HUES64 (cell line): ENCODE measurements at regions not wholly inside any gene's neighbourhood (a gene's known extent, or its start where the extent isn't known, plus 50 kb on each side); places are given as distances from the start of the nearest gene placed in this dataset.

Source experiments
- H3K27ac ChIP-seq: 2 replicates; pipeline ENCODE4 v1.7.0; 2013; ENCODE audit warnings: low read depth, low read length, inconsistent platforms
- H3K27me3 ChIP-seq: 2 replicates; pipeline ENCODE4 v1.6.1; 2013; ENCODE audit warnings: mild to moderate bottlenecking, low read length; ENCODE audit not compliant: insufficient read depth
- H3K36me3 ChIP-seq: 2 replicates; pipeline ENCODE4 v1.6.1; 2013; ENCODE audit warnings: mild to moderate bottlenecking, low read length; ENCODE audit not compliant: insufficient read depth
- H3K4me1 ChIP-seq: 2 replicates; pipeline ENCODE4 v1.6.1; 2013; ENCODE audit warnings: mild to moderate bottlenecking, low read length, moderate library complexity; ENCODE audit not compliant: insufficient read depth
- H3K4me3 ChIP-seq: 2 replicates; pipeline ENCODE4 v1.5.1; 2013; ENCODE audit warnings: mild to moderate bottlenecking, low read length, moderate library complexity
- H3K9ac ChIP-seq: 2 replicates; pipeline ENCODE4 v1.6.1; 2013; ENCODE audit warnings: mild to moderate bottlenecking, low read depth, low read length
- H3K9me3 ChIP-seq: 2 replicates; pipeline ENCODE4 v1.6.1; 2013; ENCODE audit warnings: low read depth, low read length; ENCODE audit not compliant: insufficient read depth
- WGBS: fragments of 150-250, 120-280 bp; methylation state at CpG from one replicate; pipeline ENCODE4 v1.1.7; 2013; ENCODE audit warnings: missing lambda C conversion rate; 5-methylcytosine and 5-hydroxymethylcytosine counted together

DNA sequence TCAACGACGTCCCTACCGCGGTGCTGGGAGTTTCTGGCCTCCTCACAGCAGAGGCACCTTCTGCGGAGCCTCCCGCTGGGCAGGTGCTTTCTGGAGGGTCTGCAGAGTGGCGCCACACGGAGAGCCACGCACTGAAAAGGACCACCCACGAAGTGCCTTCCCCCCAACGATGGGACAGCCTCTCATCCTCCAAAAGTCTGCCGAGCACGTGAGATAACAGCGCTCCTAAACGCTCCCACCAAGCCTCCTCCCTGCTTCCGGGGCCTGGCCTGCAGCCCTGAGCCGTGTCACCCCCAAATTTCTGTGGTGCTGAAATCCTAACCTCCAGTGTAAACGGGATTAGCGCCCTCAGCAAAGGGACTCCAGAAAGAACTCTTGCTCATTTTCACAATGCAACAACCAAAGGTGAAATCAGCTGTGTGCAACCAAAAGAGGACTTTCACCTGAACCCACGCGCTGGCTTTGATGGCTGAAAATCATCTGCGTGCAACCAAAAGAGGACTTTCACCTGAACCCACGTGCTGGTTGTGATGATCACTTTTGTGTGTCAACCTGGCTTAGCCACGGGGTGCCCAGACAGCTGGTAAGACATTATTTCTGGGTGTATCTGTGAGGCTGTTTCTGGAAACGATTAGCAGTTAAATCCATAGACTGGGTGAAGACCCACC, 924.6 kb downstream of the BRD1 start:
- 87% methylated on average over 23 of the region's 25 CpGs for WGBS
- Histone ChIP-seq H3K9me3 (no peaks in the 10 kb centered on the region), H3K4me1 (no peaks in the 10 kb centered on the region), H3K36me3 (no peaks in the 10 kb centered on the region), H3K4me3 (no peak overlapping the region), H3K27ac (no peak overlapping the region), H3K9ac (no peak overlapping the region), H3K27me3 (no peaks in the 10 kb centered on the region)

DNA sequence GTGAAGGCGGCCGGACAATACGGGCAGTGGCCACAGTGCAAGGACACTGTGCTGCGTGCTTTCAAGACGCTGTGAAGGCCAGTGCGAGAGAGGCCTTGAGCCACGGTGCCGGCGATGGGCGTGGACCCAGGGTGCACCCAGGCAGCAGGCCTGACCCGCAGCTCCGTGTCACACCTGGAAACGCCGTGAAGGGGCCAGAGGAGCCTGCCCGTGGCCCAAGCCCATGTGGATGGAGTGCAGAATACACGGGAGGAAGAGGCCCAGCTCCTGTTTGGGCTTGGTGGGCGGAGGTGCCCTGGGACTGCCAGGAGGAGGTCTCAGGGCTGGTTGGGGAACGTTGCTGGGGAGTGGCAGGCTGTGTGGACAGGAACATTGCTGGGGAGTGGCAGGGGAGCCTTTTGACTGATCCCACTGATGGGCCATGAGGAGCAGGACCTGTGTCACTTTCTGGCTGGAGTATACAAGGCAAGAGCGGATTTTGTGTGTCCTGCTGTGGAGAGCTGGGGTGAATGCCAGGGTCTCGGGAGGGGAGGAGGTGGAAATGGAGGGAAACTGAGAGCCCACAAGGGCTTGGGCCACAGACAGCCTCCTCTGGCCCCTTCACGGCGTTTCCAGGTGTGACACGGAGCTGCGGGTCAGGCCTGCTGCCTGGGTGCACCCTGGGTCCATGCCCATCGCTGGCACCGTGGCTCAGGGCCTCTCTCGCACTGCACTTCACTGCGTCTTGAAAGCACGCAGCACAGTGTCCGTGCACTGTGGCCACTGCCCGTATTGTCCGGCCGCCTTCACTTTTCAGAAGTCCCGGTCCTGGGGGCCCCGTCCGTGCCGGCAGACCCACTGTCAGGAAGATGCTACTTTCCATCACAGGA, 925.4 kb downstream of the BRD1 start:
- whole genome bisulfite sequencing: 95% methylated on average over 33 of the region's 37 CpGs
- no peaks in the 10 kb centered on the region for H3K27me3 ChIP-seq
- H3K9me3 ChIP-seq: no peaks in the 10 kb centered on the region

DNA sequence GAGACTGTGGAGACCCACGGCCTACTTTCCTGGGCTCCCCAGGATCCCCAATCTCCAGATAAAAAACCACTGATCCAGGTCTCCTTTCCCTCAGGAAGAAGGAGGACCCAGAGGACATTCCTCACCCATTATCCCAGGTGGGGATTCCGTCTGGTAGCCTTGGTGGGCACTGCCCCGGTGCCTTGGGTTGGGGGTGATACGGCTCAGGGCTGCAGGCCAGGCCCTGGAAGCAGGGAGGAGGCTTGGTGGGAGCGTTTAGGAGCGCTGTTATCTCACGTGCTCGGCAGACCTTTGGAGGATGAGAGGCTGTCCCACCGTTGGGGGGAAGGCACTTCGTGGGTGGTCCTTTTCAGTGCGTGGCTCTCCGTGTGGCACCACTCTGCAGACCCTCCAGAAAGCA, 926.3 kb downstream of the BRD1 start:
- no peaks in the 10 kb centered on the region for H3K9me3 ChIP-seq
- no peak overlapping the region for H3K27ac ChIP-seq
- H3K27me3 ChIP-seq: no peaks in the 10 kb centered on the region
- WGBS: 84% methylated on average over 7 of the region's 12 CpGs
- H3K36me3 ChIP-seq: no peaks in the 10 kb centered on the region
- no peaks in the 10 kb centered on the region for H3K4me1 ChIP-seq
- H3K4me3 ChIP-seq: no peak overlapping the region
- H3K9ac ChIP-seq: no peak overlapping the region

More for the DNA sequence above, 925.4 kb downstream of the BRD1 start:
- Histone ChIP-seq H3K9ac (no peak overlapping the region), H3K36me3 (no peaks in the 10 kb centered on the region), H3K4me3 (no peak overlapping the region), H3K4me1 (no peaks in the 10 kb centered on the region), H3K27ac (no peak overlapping the region)

DNA sequence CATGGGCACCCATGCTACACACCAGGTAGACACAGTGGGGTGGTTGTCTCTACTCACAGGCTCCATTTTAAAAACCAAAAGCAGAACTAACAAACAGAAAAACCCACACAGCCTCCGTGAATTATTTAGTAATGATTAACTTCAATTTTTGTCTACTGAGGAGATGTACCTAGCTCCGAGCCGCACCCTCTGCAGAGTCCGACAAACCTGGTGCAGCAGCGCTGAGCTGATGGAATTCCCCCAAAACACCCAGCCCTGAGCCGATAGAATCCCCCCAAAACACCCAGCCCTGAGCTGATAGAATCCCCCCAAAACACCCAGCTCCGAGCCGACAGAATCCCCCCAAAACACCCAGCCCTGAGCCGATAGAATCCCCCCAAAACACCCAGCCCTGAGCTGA, 927.0 kb downstream of the BRD1 start:
- H3K4me3 ChIP-seq: no peak overlapping the region
- H3K27me3 ChIP-seq: no peaks in the 10 kb centered on the region
- 97% methylated on average over 7 of the region's 9 CpGs for WGBS
- H3K36me3 ChIP-seq: no peaks in the 10 kb centered on the region
- H3K27ac ChIP-seq: no peak overlapping the region
- no peak overlapping the region for H3K9ac ChIP-seq
- H3K9me3 ChIP-seq: no peaks in the 10 kb centered on the region
- no peaks in the 10 kb centered on the region for H3K4me1 ChIP-seq

- no peak overlapping the region for H3K4me3 ChIP-seq
- H3K27ac ChIP-seq: no peak overlapping the region
- 93% methylated on average over 2 of the region's 2 CpGs for WGBS
- no peaks in the 10 kb centered on the region for H3K4me1 ChIP-seq
- no peaks in the 10 kb centered on the region for H3K27me3 ChIP-seq
- no peak overlapping the region for H3K9ac ChIP-seq
- H3K9me3 ChIP-seq: no peaks in the 10 kb centered on the region
- H3K36me3 ChIP-seq: no peaks in the 10 kb centered on the region
Measured at GRCh38 chr22:48900327-48900597, 927.4 kb downstream of the BRD1 start.

DNA sequence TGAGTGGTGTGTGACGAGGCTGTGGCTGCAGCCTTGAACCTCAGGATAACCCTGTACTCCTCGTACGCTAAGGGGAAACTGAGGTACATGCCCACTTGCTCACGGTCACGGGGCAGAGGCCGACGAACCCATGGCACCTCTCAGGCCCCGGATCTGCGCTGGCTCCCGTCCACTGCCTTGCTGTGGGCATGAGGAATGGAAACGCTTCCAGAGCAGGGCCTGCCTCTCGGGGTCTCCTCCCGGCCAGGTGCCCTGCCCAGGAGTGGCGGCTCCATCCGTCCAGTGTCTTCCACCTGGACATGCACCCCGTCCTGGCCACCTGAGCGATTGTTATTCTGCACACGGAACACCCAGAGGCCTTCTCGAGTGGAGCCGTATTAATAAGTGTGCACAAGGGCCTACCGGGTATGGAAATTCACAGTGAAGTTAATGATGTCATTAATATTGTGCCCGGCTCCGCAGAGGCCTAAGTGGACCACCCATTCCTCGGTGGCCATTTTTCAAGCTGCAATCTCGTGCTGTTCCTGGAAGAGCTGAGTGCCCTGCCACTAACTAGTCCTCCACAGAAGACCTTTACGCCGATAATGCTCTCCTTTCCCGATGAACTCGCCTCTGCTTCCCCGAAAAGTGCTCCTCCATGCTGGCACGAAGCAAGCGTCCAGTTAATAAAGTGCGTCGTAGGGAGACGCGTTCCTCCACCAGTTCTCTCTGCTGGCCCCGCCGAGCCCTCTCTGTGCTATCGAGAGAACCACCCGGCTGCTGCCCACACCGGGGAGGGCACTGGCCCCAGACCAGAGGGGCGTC, 927.9 kb downstream of the BRD1 start:
- H3K4me3 ChIP-seq: no peak overlapping the region
- no peaks in the 10 kb centered on the region for H3K36me3 ChIP-seq
- H3K27me3 ChIP-seq: no peaks in the 10 kb centered on the region
- 95% methylated on average over 42 of the region's 42 CpGs for WGBS
- no peak overlapping the region for H3K27ac ChIP-seq
- no peaks in the 10 kb centered on the region for H3K9me3 ChIP-seq
- no peaks in the 10 kb centered on the region for H3K4me1 ChIP-seq
- no peak overlapping the region for H3K9ac ChIP-seq

- Histone ChIP-seq H3K4me3 (no peak overlapping the region), H3K4me1 (no peaks in the 10 kb centered on the region), H3K9ac (no peak overlapping the region), H3K9me3 (no peaks in the 10 kb centered on the region), H3K27me3 (no peaks in the 10 kb centered on the region), H3K36me3 (no peaks in the 10 kb centered on the region), H3K27ac (no peak overlapping the region)
- 93% methylated on average over 21 of the region's 21 CpGs for WGBS
Measured at GRCh38 chr22:48898524-48899250, 929.0 kb downstream of the BRD1 start.

- WGBS: 91% methylated on average over 14 of the region's 14 CpGs
- Histone ChIP-seq H3K9ac (no peak overlapping the region), H3K27me3 (no peaks in the 10 kb centered on the region), H3K36me3 (no peaks in the 10 kb centered on the region), H3K27ac (no peak overlapping the region), H3K9me3 (no peaks in the 10 kb centered on the region), H3K4me3 (no peak overlapping the region), H3K4me1 (no peaks in the 10 kb centered on the region)
Measured at GRCh38 chr22:48897645-48898370, 929.9 kb downstream of the BRD1 start.

DNA sequence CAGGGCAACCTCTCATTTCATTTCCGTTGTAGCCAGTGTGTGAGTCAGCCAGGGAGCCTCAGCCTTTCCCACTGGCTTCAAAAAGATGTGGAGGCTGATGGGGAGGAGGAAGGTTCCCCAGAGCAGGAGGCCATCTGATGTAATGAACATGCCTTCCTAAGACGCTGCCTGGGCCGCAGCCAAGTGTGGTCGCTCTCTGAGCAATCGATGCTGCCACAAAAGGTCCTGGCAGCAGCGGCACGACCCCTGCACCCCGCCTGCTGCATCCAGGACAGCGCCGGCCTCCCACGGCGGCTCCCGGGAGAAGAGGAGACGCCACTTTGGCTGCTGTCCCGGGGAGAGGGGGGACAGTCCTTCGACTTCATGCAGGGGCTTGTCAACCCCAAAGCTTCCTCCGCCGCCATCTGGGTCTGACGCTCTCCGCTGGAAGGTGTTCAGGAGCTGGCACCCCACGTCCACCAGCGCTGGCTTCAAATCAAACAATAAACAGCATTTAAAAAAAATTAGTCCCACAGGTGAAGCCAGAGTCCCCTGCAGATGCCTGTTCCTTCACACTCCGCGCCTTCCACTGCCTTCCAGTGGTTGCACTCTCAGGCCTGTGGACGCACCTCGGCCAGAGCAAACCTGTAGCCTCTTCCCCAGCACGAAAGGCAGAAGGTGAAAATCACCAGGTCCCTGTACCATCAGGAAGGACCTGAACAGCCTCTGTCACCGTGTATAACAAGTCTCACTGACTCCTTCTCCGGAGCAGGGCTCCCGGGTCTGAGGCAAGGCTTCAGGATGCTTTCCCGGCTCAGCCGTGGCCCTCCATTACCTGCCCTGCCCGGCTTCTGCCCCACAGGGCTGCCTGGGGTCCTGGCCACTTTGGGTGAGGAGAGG, 930.7 kb downstream of the BRD1 start:
- H3K4me3 ChIP-seq: no peak overlapping the region
- no peak overlapping the region for H3K27ac ChIP-seq
- H3K36me3 ChIP-seq: no peaks in the 10 kb centered on the region
- WGBS: 92% methylated on average over 33 of the region's 33 CpGs
- no peak overlapping the region for H3K9ac ChIP-seq
- H3K9me3 ChIP-seq: no peaks in the 10 kb centered on the region
- no peaks in the 10 kb centered on the region for H3K4me1 ChIP-seq
- H3K27me3 ChIP-seq: no peaks in the 10 kb centered on the region
